GM18508 (cell line): ENCODE measurements at regions not wholly inside any gene's neighbourhood (a gene's known extent, or its start where the extent isn't known, plus 50 kb on each side); places are given as distances from the start of the nearest gene placed in this dataset.
"Not testable (repeated sequence)": the region's sequence is repeated elsewhere in the genome, so short reads cannot be mapped to it uniquely, and the experiment has no call there.

Experiments
- ATAC-seq: cut with Tn5 transposase; IDR thresholded peaks from one replicate; pipeline ENCODE4 v1.9.1; 2021; ENCODE audit warnings: moderate number of reproducible peaks; ENCODE audit not compliant: insufficient read depth, unreplicated experiment

DNA sequence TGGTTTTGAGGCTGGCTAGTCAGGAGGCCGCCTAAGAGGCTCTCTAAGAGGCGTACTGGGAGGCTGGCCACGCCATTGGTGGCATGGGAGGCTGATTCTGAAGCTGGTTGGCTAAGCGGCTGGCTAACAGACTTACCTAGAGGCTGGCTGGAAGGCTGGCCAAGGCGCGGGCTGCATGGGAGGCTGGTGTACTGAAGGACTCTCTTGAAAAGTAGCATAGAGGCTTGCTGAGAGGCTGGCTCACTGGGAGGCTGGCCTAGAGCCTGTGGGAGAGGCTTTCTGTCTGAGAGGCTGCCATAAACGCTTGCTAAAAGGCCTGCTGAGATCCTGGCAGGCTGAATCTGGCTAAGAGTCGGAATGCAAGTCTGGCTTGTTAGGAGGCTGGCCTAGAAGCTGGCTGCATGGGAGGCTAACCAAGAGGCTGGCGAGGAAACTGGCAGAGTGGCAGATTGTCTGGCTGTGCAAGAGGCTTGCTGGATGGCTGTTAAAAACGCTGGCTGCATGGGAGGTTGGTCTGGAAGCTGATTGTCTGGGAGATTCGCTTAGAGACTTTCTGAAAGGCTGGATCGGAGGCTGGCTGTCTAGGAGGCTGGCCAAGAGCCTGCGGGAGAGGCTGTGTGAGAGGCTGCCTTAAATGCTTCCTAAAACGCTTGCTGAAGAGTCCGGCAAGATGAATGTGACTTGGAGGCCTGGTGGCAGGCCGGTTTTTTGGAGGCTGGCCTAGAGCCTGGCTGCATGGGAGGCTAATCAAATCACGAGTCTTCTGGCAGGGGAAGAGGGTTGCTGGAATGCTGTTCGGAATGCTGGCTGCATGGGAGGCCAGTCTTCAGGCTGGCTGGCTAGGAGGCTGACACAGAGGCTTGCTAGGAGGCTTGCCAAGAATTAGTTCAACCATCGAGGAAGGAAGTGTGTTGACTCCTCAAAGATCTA is 134.2 kb downstream of the OR13A1 start:
- ATAC-seq: no peak

DNA sequence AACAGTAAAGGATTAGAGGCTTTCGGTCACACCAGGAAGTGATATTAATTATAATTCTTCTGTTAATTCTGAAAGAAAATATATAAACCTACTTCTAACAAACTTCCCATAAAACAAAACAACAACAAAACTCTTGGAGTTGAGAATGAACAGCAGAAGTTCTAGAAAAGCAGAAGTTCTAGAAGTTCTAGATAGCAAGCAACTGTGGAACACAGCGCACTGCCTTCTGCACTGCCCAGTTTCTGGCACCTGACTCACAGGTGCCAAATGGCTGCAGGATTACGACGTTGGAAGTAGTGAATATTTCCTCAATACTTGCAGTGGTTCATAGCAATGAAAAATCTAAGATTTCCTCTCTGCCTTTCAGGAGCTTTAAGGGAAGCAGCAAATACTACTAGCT is 132.2 kb downstream of the OR13A1 start:
- no peak for ATAC-seq

DNA sequence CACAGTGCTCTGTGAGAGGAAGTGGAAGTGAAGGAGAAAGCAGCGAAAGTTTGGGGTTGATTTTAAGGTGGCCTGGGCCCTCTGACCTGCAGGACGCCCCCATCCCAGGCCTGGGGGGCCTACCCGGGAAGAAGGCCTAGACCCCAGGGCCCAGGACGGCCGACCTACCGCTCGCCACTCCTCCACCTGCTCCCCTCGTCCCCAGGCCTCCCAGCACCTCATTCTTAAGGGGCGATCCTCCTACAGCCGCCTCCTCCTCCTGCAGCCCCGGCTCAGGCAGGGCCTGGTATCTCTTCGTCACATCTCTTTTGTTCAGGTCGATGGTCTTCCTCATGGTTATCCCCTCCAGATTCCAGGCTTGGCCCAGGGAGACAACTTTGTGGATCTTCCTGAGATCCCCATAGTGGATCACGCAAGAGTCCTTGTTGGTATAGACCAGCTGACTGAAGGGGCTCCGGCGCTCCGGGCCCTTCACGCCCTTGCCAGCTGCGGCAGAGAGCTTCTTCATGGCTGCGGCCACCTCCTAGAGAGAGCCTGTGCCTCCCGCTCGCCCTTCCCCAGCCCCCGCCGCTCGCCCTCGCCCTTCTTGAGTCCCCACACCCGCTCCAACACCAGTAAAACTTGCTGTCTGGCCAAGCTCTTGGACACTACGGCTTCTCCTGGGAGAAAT is 117.5 kb downstream of the OR13A1 start:
- ATAC-seq: no peak

DNA sequence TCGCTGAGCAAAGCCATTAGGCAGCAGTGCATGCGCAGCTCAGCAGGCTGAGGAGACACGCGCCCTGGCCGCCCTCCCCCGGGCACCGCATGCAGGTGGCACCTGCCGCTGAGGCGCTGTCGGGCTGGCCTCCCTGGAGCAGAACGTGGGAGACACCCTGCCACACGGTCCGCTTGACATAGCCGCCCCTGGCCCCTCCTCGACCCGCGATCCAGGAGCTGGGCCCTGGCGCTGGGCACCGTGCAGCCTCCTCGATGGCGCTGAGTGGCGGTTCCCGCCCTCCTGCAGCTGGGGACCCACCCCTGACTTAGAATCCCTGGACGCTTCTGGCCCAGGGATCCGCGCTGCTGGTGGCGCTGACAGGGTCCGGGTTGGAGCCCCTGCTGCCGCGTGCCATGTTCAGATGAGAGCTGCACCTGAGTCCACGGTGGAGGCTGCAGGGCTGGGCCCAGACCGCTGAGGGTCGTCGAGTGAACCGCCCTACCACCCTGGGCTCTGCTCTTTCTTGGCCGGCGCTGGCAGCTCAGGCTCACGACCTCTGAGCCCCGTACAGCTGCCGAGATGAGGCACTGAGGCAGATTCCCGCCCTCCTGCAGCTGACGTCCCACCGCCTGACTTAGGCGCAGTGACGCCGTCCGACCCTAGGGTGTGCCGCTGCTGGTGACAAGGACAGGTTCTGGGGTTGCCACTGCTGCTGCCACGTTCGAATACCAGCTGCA is 116.8 kb downstream of the OR13A1 start:
- no peak for ATAC-seq

DNA sequence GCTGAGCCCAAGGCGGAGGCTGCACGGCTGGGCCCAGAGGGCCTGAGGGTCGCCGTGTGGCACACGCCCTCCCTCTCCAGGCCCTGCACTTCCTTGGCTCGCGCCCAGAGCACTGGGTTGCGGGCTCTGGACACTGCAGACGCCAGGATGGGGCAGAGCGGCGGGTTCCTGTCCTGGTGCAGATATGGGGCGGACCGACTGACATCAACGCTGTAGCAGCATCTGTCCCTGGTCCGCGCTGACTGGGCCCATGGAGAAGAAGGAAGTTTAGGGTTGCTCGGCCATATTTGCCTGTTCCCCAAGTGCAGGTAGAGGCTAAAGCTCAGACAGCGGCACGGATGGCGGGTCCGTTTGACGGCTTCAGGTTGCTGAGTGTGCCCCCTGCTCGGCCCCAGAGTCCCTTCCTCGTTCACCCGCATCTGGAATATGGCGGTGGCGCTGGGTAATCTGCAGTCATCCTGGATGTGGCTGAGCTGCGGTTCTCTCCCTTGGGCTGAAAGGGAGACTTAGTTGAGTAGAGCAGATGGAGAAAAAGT is 116.1 kb downstream of the OR13A1 start:
- no peak for ATAC-seq

DNA sequence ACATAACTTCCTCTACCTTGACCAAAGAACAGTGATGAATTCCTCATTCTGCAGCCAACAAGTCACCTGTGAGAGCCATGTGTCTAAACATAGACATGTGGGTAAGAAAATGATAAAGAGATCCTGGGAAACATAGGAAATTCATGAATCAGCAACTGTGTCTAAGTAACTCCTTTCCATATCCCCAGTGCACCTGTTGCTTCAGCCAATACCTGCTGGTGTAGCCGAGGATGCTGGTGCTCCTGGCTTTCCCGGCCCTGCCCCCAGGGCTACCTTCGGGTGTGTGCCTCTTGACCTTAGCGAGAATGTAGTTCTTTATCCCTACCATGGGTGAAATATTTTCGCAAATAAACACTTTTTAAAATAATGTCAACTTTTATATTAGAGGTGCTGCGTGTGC is 114.1 kb downstream of the OR13A1 start:
- ATAC-seq: no peak

DNA sequence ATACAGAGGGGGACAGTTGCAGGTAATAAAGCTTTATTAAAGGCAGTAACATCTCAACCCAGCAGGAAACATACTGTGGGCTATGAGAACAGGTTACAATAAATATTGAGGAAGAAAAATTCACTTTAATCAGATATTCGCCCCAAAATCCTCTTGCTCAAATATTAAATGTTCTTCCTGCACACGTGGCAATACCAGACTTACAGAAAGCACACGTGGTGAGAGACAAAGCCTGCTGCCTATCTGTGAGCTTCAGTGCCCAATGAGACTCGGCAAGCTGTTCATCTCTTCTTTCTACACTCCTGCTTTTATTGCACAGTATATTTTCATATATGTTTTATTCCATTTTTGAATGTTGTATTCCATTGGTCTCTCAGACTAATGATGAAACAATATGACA is 113.2 kb downstream of the OR13A1 start:
- no peak for ATAC-seq

DNA sequence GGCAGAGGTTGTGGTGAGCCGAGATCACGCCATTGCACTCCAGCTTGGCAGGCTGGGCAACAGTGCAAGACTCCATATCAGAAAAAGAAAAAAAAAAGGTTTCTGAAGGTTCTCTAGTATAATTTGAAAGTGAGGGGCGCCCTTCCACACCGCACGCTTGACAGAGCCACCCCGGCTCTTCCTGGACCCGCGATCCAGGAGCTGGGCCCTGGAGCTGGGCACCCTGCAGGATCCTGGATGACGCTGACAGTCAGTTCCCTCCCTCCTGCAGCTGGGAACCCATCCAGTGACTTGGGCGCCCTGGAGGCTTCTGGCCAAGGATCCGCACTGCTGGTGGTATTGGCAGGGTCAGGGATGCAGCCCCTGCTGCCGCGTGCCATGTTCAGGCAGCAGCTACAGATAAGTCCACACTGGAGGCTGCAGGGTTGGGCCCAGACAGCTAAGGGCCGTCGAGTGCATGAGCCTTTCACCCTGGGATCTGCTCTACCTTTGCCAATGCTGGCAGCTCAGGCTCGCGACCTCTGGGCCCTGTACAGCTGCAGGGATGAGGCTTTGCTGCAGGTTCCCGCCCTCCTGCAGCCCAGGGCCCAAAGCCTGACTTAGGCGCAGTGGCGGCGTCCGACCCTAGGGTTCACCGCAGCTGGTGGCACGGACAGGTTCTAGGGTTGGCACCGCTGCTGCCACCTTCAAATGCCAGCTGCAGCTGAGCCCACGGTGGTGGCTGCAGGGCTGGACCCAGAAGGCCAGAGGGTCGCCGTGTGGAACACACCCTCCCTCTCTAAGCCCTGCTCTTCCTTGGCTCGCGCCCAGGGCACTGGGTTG is 110.2 kb downstream of the OR13A1 start:
- no peak for ATAC-seq

DNA sequence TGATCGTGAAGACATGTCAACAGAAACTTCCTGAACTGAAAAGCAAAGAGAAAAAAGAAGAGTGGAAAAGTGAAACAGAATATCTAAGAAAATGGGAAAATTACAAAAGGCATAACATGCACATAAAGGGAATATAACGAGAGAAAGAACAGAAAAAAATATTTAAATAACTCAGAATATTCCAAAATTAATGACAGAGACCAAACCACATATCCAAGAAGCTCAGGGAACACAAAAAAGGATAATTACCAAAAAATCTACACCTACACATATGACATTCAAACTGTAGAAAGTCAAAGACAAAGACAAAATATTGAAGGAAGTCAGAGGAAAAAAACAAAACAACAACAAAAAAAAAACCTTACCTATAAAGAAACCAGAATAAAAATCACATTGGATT is 105.5 kb downstream of the OR13A1 start:
- no peak for ATAC-seq

DNA sequence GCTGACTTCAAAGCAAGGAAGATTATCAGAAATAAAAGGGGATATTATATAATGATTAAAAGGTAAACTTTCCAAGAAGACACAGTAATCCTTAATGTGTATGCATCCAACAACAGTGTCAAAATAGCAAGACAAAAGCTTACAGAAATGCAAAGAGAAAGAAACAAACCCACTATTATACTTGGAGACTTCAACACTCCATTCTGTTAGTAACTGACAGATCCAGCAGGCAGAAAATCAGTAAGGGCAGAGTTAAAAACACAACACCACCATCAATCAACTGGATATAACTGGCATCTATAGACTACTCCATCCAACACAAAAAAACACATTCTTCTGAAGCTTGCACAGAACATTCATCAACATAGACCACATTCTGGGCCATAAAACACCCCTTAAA is 103.8 kb downstream of the OR13A1 start:
- no peak for ATAC-seq

DNA sequence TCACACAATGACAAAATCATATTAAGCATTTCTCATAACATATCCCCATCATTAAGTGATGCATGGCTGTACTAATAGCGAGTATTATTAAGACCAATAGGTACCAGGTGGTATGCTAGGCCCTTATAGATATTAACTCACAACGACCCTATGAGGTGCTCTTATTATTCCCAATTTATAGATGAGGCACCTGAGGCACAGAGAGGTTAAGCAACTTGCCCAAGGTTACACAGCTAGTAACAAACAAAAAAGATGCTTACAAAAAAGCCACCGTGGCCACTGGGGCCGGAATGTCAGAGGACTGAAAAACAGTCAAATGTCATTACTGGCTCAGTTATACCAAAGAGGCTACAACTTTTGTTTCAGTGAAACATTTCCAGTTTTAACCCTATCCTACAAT is 96.0 kb downstream of the OR13A1 start:
- ATAC-seq: no peak

DNA sequence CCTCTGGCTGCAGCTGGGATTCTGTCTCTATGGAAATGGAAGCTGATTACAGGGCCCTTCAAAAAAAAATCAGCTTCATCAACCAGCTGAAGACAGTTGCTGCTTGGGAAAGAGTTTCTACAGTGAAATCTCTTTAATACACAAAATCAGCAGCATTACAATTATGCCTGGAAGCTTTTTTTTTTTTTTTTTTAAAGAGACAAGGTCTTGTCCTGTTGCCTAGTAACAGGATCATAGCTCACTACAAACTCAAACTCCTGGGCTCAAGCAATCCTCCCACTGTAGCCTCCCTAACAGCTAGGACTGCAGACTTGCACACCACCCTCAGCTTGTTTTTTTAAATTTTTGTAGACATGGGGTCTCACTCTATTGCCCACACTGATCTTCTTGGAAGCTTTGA is 94.5 kb downstream of the OR13A1 start:
- ATAC-seq: no peak

DNA sequence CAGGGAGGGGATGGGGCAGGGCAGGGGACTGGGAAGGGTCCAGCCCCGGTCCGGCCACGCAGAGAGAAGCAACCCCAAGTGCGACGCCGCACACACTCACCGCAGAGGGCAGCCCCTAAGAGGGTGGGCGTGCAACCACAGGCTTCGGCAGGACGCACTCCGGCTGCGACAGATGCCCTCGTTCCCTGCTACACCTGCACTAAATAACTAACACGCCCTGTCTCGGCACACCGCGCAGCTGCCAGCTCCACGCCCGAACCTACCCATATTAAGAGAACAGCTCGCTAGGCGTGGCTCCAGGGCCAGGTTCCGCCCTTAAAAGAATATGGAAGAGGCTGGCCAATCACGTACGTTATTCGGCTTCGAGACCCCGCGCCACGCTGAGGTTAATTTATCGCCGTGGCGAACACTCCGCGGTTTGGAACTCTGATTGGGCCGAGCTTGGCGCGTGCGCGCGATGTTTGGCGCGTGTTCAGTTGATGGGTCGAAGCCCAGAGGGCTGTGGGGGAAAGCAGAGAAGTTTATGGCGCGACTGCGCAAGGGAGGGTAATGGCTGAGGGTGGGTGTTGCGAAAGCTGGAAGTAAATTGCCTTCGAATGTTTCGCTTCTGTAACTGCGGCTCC is 91.1 kb downstream of the OR13A1 start:
- ATAC-seq: no peak

DNA sequence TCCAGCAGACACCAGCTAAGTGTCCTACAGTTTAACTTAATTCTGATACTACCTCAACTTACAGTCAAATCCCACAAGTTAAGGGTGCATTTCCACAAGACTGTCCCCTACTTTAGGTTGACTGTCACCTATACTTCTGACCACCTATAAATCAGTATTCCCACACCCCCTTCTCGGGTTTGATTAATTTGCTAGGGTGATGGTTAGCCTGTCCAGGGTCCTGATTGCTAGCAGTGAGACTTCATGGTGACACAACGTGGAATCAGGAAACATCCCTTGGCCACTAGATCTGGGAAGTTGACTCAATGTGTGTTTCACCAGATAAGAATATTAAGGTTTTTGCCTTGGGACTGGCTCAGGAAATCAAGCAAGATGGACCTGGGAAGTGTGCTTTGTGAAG is 88.4 kb downstream of the OR13A1 start:
- ATAC-seq: no peak

DNA sequence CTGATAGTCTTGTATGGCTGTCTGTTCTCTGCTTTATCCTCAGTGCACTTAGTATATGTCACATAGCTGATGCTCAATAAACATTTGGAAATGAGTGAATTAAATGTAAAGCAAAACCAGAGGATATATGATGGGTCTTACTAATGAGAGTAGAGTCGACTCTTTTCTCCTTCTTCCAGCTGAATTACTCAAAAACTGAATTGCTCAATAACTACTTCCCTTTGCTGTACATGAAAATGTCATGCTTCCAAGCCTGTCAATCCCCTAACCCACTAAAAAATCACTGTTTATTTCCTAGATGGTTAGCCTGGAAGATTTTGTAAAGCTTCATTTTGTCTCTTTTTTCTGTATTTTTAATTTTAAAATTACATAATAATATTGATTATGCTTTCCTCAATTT is 88.0 kb downstream of the OR13A1 start:
- ATAC-seq: no peak

DNA sequence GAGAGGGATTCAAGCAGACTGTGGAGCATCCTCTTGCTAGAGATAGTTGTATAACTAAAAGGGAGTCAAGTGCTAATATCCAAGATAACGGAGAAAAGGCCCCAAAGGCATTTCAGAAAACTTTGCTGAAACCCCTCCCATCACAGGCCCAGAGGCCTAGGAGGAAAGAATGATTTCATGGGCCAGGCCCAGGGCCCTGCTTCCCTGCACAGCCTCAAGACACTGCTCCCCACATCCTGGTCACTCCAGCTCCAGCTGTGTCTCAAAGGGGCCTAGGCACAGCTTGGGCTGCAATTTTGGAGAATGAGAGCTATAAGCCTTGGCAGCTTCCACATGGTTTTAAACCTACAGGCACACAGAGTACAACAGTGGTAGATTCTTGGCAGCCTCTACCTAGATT is 85.6 kb downstream of the OR13A1 start:
- ATAC-seq: no peak

DNA sequence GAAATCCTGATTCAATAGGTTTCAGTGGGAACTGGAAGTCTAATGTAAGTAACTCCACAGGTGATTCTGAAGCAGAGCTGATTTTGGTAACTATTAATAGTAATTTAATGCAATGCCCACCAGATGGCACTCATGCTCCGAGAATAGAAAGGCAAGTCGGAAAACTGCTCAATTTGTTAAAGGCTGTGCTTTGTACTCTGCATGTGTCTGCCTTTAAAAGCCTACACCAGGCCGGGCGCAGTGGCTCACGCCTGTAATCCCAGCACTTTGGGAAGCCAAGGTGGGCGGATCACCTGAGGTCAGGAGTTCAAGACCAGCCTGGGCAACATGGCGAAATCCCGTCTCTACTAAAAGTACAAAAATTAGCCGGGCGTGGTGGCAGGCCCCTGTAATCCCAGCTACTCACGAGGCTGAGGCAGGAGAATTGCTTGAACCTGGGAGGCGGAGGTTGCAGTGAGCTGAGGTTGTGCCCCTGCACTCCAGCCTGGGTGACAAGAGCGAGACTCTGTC is 80.1 kb downstream of the OR13A1 start:
- not testable (repeated sequence) for ATAC-seq

DNA sequence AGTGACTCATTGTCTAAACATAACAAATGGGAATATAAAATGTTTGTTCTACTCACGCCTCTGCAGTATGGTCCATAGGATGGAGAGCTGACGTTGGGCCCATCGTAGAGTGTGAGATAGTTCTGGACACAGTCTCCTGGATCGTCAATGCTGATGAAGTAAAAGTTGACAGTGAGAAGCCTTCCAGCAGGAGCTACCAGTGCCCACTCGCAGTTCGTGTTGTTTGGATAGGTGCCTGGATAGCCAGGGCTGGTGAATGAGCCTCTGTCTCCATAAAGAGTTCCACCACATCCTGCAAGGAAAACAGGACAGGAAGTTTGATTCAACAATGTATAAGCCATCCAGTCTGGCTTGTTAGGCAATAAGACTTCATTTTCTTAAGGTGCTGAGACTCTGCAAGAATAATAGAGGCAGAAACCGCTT is 79.6 kb downstream of the OR13A1 start:
- no peak for ATAC-seq

DNA sequence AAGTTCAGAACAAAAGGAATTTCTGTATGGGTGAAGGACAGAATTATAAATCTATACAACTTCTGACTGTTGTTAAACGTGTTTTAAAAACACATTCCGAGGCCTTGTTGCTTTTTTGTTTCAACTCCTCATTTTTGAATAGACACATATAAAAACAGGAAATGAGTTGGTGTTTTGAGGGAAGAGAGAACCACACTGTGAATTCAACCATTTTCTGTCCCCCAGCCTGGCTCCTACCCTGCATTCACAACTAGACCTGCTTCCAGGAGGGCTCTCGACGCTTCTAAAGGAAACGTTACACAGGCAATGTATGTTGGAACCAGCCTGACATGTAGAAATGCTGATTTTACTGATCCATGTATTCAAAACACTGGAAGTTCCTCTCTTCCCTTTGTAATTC is 76.5 kb downstream of the OR13A1 start:
- ATAC-seq: no peak
